Brain microvascular endothelial cell (primary cell): ENCODE measurements at regions not wholly inside any gene's neighbourhood (a gene's known extent, or its start where the extent isn't known, plus 50 kb on each side); places are given as distances from the start of the nearest gene placed in this dataset.

Source experiments
- DNase-seq: peaks from one replicate; pipeline ENCODE4 v3.0.0-alpha.2; 2020
- H3K27ac ChIP-seq: fragments of 250-450 bp; sonication (Bioruptor Pico); 2 replicates; pipeline ENCODE4 v1.5.1; 2020; ENCODE audit warnings: mild to moderate bottlenecking, moderate library complexity
- H3K27me3 ChIP-seq: fragments of 250-450 bp; sonication (Bioruptor Pico); replicated peaks from 2 replicates; pipeline ENCODE4 v1.5.1; 2020; ENCODE audit warnings: mild to moderate bottlenecking
- H3K36me3 ChIP-seq: fragments of 250-450 bp; sonication (Bioruptor Pico); replicated peaks from 2 replicates; pipeline ENCODE4 v1.5.1; 2020; ENCODE audit warnings: mild to moderate bottlenecking
- H3K4me3 ChIP-seq: 2 replicates; pipeline ENCODE4 v1.5.1; 2011; ENCODE audit warnings: low read depth, mild to moderate bottlenecking, control low read depth, low read length, moderate library complexity
- CTCF ChIP-seq: IDR thresholded peaks from 2 replicates; pipeline ENCODE4 v1.5.1; 2011; ENCODE audit warnings: low read depth, mild to moderate bottlenecking, moderate library complexity, low read length, control low read depth, inconsistent platforms; ENCODE audit errors: missing control alignments
- in situ Hi-C: cut with HindIII; loops from 2 replicates; pipeline ENCODE4 v1.10.0; 2017; ENCODE audit warnings: low sequenced_read_pairs, low pct_ligation_motif_present

- TF ChIP-seq CTCF, result no peak
- in situ Hi-C loops, result no loop called here
- Histone ChIP-seq H3K27me3 (no peaks in the 10 kb centered on the region), H3K36me3 (no peaks in the 10 kb centered on the region), H3K4me3 (no peak overlapping the region), H3K27ac (no peak overlapping the region)
- no peak for DNase-seq
These were observed 273.3 kb downstream of the MSX2 start for GRCh38 chr5:174997688-174998087.

GRCh38 chr5:174996941-174997340 lies 272.6 kb downstream of the MSX2 start:
- TF ChIP-seq CTCF, result no peak
- in situ Hi-C loops, result no loop called here
- no peak overlapping the region for H3K27ac ChIP-seq
- H3K36me3 ChIP-seq, result no peaks in the 10 kb centered on the region
- H3K27me3 ChIP-seq, result no peaks in the 10 kb centered on the region
- no peak overlapping the region for H3K4me3 ChIP-seq
- no peak for DNase-seq

- in situ Hi-C loops, result no loop called here
These were observed 271.4 kb downstream of the MSX2 start for GRCh38 chr5:174995827-174996226.

GRCh38 chr5:174991847-174992246 lies 267.5 kb downstream of the MSX2 start:
- in situ Hi-C loops, result no loop called here
- H3K27me3 ChIP-seq, result no peaks in the 10 kb centered on the region
- H3K27ac ChIP-seq, result no peak overlapping the region
- no peak for TF ChIP-seq CTCF
- no peaks in the 10 kb centered on the region for H3K36me3 ChIP-seq
- DNase-seq, result no peak
- H3K4me3 ChIP-seq, result no peak overlapping the region

More at GRCh38 chr5:174995827-174996226, 271.4 kb downstream of the MSX2 start:
- no peaks in the 10 kb centered on the region for H3K36me3 ChIP-seq
- no peak for TF ChIP-seq CTCF
- no peak for DNase-seq
- H3K27ac ChIP-seq, result no peak overlapping the region
- no peak overlapping the region for H3K4me3 ChIP-seq
- no peaks in the 10 kb centered on the region for H3K27me3 ChIP-seq

GRCh38 chr5:174990909-174991308 lies 266.5 kb downstream of the MSX2 start:
- Histone ChIP-seq H3K4me3 (no peak overlapping the region), H3K27ac (no peak overlapping the region), H3K27me3 (no peaks in the 10 kb centered on the region), H3K36me3 (no peaks in the 10 kb centered on the region)
- in situ Hi-C loops, result no loop called here
- no peak for TF ChIP-seq CTCF
- DNase-seq, result no peak

- H3K36me3 ChIP-seq, result no peaks in the 10 kb centered on the region
- in situ Hi-C loops, result no loop called here
- no peak overlapping the region for H3K4me3 ChIP-seq
- no peaks in the 10 kb centered on the region for H3K27me3 ChIP-seq
- TF ChIP-seq CTCF, result no peak
- H3K27ac ChIP-seq, result no peak overlapping the region
- no peak for DNase-seq
These were observed 263.1 kb downstream of the MSX2 start for GRCh38 chr5:174987443-174988012.
